OCI-LY7 (cell line): ENCODE measurements at regions not wholly inside any gene's neighbourhood (a gene's known extent, or its start where the extent isn't known, plus 50 kb on each side); places are given as distances from the start of the nearest gene placed in this dataset.
"Not testable (repeated sequence)": the region's sequence is repeated elsewhere in the genome, so short reads cannot be mapped to it uniquely, and the experiment has no call there.

Source experiments
- BruUV-seq: library from RNA; stranded (reverse); fragments of 400-500 nt; replicated peaks from 2 replicates; lab custom pipeline; 2021; lab: Mats Ljungman, UMichigan
- CTCF ChIA-PET: fragments of 300-600 bp; sonication (Branson Sonifier 250); formaldehyde crosslinking; loops from one replicate; lab custom pipeline; 2022; ENCODE audit warnings: antibody characterized with exemption; ENCODE audit not compliant: unreplicated experiment; lab: Charles Lee
- POLR2A ChIA-PET: fragments of 300-600 bp; sonication (Branson Sonifier 250); formaldehyde crosslinking; loops from one replicate; lab custom pipeline; 2022; ENCODE audit warnings: antibody characterized with exemption; lab: Charles Lee
- DNase-seq: peaks from one replicate; pipeline ENCODE4 v3.0.0-alpha.2; 2015; ENCODE audit warnings: low spot score
- H2AFZ ChIP-seq: fragments of 200-600 bp; sonication (generic), shearing (Covaris generic); 2 replicates; pipeline ENCODE4 v1.6.1; 2014; ENCODE audit warnings: mild to moderate bottlenecking, antibody characterized with exemption, low read length, moderate library complexity
- H3K27ac ChIP-seq: fragments of 200-600 bp; sonication (generic); 2 replicates; pipeline ENCODE4 v1.5.1; 2014; ENCODE audit warnings: mixed run types, low read depth, mild to moderate bottlenecking, moderate library complexity, low read length, inconsistent platforms; ENCODE audit not compliant: poor library complexity, severe bottlenecking
- H3K36me3 ChIP-seq: fragments of 200-600 bp; sonication (generic); 2 replicates; pipeline ENCODE4 v1.6.1; 2014; ENCODE audit warnings: mild to moderate bottlenecking, antibody characterized with exemption, low read length, moderate library complexity, mixed read lengths; ENCODE audit not compliant: insufficient read depth
- H3K4me1 ChIP-seq: fragments of 200-600 bp; sonication (generic); 2 replicates; pipeline ENCODE4 v1.5.1; 2014; ENCODE audit warnings: mild to moderate bottlenecking, low read length; ENCODE audit not compliant: insufficient read depth, poor library complexity, severe bottlenecking
- H3K4me2 ChIP-seq: fragments of 200-600 bp; sonication (generic); 2 replicates; pipeline ENCODE4 v1.6.1; 2014; ENCODE audit warnings: mild to moderate bottlenecking, low read length
- H3K4me3 ChIP-seq: fragments of 200-600 bp; sonication (generic); 2 replicates; pipeline ENCODE4 v1.5.1; 2014; ENCODE audit warnings: mild to moderate bottlenecking, low read depth, low read length; ENCODE audit not compliant: poor library complexity, severe bottlenecking
- H3K79me2 ChIP-seq: fragments of 200-600 bp; sonication (generic); 2 replicates; pipeline ENCODE4 v1.6.1; 2016; ENCODE audit warnings: low read depth, mild to moderate bottlenecking, low read length, moderate library complexity, mixed read lengths; ENCODE audit not compliant: insufficient read depth
- H3K9me2 ChIP-seq: fragments of 200-600 bp; sonication (generic); 2 replicates; pipeline ENCODE4 v1.6.1; 2016; ENCODE audit warnings: mild to moderate bottlenecking, low read length, mixed read lengths; ENCODE audit not compliant: insufficient read depth
- H3K9me3 ChIP-seq: fragments of 200-600 bp; sonication (generic); 2 replicates; pipeline ENCODE4 v1.6.1; 2014; ENCODE audit warnings: mild to moderate bottlenecking, mixed run types, low read length, mixed read lengths
- H4K20me1 ChIP-seq: fragments of 200-600 bp; sonication (generic); 2 replicates; pipeline ENCODE4 v1.6.1; 2014; ENCODE audit warnings: mild to moderate bottlenecking, antibody characterized with exemption, low read length, moderate library complexity, mixed read lengths; ENCODE audit not compliant: insufficient read depth
- CTCF ChIP-seq: fragments of 200-600 bp; sonication (generic); conservative IDR thresholded peaks from 2 replicates; pipeline ENCODE4 v1.5.1; 2014; ENCODE audit warnings: mild to moderate bottlenecking, antibody characterized with exemption, low read length, moderate library complexity, mixed read lengths
- EZH2phosphoT487 ChIP-seq: fragments of 200-600 bp; sonication (generic); IDR thresholded peaks from 2 replicates; pipeline ENCODE4 v1.6.1; 2018; ENCODE audit warnings: low read depth, borderline replicate concordance, mild to moderate bottlenecking, mixed run types, antibody characterized with exemption, low read length, moderate library complexity, mixed read lengths
- intact Hi-C: fragments of 100-400 bp; cut with micrococcal nuclease; formaldehyde crosslinking; loops from one replicate; pipeline ENCODE4 v1.10.0; 2022; ENCODE audit not compliant: unreplicated experiment

GRCh38 chrX:76921176-76921575, 493.7 kb downstream of the MAGEE1 start:
- ChIA-PET POLR2A (no interaction called here), CTCF (no interaction called here)
- DNase-seq = no peak
- Histone ChIP-seq H3K9me2 (no peaks in the 10 kb centered on the region), H3K4me3 (no peak overlapping the region), H4K20me1 (no peaks in the 10 kb centered on the region), H3K4me1 (no peaks in the 10 kb centered on the region), H3K9me3 (no peaks in the 10 kb centered on the region), H3K79me2 (no peaks in the 10 kb centered on the region), H3K27ac (no peak overlapping the region), H3K4me2 (no peak overlapping the region), H3K36me3 (no peaks in the 10 kb centered on the region), H2AFZ (no peak overlapping the region)
- intact Hi-C loops = no loop called here
- no peak for TF ChIP-seq EZH2phosphoT487
- no peak for TF ChIP-seq CTCF
- no TSS peak for BruUV-seq

GRCh38 chrX:76922100-76922499, 494.6 kb downstream of the MAGEE1 start:
- CTCF ChIA-PET = no interaction called here
- Histone ChIP-seq H3K4me2 (no peak overlapping the region), H3K27ac (no peak overlapping the region), H3K9me2 (no peaks in the 10 kb centered on the region), H3K79me2 (no peaks in the 10 kb centered on the region), H3K4me1 (no peaks in the 10 kb centered on the region), H3K36me3 (no peaks in the 10 kb centered on the region), H3K9me3 (no peaks in the 10 kb centered on the region), H2AFZ (no peak overlapping the region), H4K20me1 (no peaks in the 10 kb centered on the region), H3K4me3 (no peak overlapping the region)
- POLR2A ChIA-PET = no interaction called here
- no TSS peak for BruUV-seq
- intact Hi-C loops = no loop called here
- DNase-seq = no peak
- no peak for TF ChIP-seq CTCF
- TF ChIP-seq EZH2phosphoT487 = no peak

- H3K36me3 ChIP-seq, H3K4me1 ChIP-seq, H3K27ac ChIP-seq, BruUV-seq, H2AFZ ChIP-seq, DNase-seq, CTCF ChIA-PET, H3K79me2 ChIP-seq, H3K9me2 ChIP-seq, POLR2A ChIA-PET, H3K9me3 ChIP-seq, H3K4me2 ChIP-seq, intact Hi-C loops, H3K4me3 ChIP-seq, H4K20me1 ChIP-seq: not testable (repeated sequence)
Observed at GRCh38 chrX:76924616-76925015, 497.1 kb downstream of the MAGEE1 start.
